ENCODE measurements at regions not wholly inside any gene's neighbourhood (a gene's known extent, or its start where the extent isn't known, plus 50 kb on each side); places are given as distances from the start of the nearest gene placed in this dataset.

DNA sequence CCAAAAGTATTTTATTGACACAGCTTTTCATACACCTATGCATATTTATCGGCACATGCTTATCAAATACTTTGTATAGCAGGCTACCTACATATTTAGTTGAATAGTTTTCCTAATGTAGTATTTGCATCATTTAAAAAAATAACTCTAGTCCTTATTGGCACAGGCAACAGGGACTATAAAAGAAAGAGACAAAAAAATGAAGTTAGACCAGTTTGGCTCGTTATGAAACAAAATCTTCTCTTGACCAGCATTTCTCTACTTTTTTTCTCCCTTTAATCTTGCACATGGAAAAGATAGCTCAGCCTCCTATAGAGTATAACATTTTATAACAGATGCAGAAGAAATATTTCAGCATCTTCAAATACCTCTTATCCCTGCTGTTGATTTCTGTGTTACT is 794.8 kb upstream of the MIR17HG start:
- intact Hi-C loops (cut with DNase I), result no loop called here
- TF ChIP-seq POLR2A (IDR thresholded peaks at IDR 0.05) (no peak), POLR2AphosphoS5 (IDR thresholded peaks at IDR 0.05; ENCODE audit: insufficient read depth in 1 of 2, low read depth in 1 of 2) (no peak)
- TF ChIP-seq, protein P1, sequence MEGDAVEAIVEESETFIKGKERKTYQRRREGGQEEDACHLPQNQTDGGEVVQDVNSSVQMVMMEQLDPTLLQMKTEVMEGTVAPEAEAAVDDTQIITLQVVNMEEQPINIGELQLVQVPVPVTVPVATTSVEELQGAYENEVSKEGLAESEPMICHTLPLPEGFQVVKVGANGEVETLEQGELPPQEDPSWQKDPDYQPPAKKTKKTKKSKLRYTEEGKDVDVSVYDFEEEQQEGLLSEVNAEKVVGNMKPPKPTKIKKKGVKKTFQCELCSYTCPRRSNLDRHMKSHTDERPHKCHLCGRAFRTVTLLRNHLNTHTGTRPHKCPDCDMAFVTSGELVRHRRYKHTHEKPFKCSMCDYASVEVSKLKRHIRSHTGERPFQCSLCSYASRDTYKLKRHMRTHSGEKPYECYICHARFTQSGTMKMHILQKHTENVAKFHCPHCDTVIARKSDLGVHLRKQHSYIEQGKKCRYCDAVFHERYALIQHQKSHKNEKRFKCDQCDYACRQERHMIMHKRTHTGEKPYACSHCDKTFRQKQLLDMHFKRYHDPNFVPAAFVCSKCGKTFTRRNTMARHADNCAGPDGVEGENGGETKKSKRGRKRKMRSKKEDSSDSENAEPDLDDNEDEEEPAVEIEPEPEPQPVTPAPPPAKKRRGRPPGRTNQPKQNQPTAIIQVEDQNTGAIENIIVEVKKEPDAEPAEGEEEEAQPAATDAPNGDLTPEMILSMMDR (IDR thresholded peaks at IDR 0.05), result no peak
- H3K4me3 ChIP-seq, result no peak overlapping the region

DNA sequence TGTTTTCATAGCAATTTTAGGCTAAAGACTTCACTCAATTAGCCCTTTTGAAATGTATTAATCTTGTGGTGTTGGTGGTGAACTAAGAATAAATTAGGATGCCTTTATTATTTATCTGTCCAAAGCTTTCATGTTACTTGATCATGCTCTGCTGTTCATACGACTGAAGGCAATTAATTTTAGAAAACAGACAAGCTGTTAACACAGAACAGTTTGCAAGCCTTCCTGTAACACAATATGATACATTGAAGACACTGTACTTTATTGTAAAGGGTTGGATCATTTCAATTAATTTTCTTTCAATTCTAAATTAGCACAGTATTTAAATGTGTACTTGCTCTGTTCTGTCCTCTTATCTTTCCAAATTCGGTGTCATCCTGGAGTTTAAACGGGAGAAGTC is 794.3 kb upstream of the MIR17HG start:
- TF ChIP-seq POLR2AphosphoS5 (IDR thresholded peaks at IDR 0.05; ENCODE audit: insufficient read depth in 1 of 2, low read depth in 1 of 2) (no peak), POLR2A (IDR thresholded peaks at IDR 0.05) (no peak)
- TF ChIP-seq, protein P1 (IDR thresholded peaks at IDR 0.05), result no peak
- Histone ChIP-seq H3K27me3 (no peaks in the 10 kb centered on the region), H3K27ac (no peak overlapping the region), H3K4me1 (no peaks in the 10 kb centered on the region), H3K4me3 (no peak overlapping the region), H3K9me3 (no peaks in the 10 kb centered on the region), H3K36me3 (no peaks in the 10 kb centered on the region)
- intact Hi-C loops (cut with DNase I), result no loop called here
- DNase-seq (ENCODE audit: extremely low spot score in 2 of 2), result no peak

More for the DNA sequence above, 794.8 kb upstream of the MIR17HG start:
- no peak overlapping the region for H3K27ac ChIP-seq
- no peaks in the 10 kb centered on the region for H3K9me3 ChIP-seq
- no peaks in the 10 kb centered on the region for H3K36me3 ChIP-seq
- no peaks in the 10 kb centered on the region for H3K4me1 ChIP-seq
- DNase-seq (ENCODE audit: extremely low spot score in 2 of 2), result no peak
- H3K27me3 ChIP-seq, result no peaks in the 10 kb centered on the region

DNA sequence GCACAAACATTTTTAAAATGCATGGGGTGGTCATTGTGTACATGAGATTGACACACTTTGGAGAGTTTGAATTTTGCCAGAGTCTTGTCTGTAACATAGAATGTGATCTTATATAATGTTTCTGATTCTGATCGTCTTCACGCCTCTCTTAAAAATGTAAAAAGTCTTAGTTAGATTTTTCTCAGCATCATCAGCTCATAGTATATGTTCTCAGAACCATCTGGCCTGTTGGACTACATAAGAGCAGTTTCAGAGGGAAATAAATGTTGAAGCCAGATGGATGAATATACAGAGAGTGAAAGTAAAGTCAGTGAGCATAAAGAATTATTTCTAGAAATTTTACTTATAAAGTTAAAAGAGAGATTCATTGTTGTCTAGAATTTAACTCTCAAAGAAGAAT is 789.9 kb upstream of the MIR17HG start:
- no peak for TF ChIP-seq POLR2A (IDR thresholded peaks at IDR 0.05)

DNA sequence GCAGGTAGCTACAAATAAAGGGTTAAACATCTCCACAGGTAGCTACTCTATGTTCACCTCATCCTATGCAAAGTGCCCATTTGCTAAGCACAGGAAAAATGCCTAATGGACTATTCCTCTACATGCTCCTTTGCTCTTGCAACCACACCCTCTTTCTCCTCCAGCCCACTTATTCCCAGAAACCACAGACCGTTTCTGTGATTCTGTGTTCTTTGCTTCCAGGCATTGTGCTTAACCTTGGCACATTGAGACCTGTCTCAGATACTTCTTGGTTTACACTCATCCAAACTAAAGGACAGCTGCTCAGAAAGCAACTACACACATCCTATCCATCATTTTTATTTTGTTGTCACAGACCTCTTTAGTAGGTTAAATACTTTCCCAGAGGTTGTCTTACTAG is 785.0 kb upstream of the MIR17HG start:
- Histone ChIP-seq H3K4me3 (no peak overlapping the region), H3K27me3 (no peaks in the 10 kb centered on the region), H3K4me1 (no peaks in the 10 kb centered on the region), H3K27ac (no peak overlapping the region), H3K9me3 (no peaks in the 10 kb centered on the region), H3K36me3 (no peaks in the 10 kb centered on the region)
- DNase-seq (ENCODE audit: extremely low spot score in 2 of 2), result no peak
- intact Hi-C loops (cut with DNase I), result no loop called here
- TF ChIP-seq POLR2AphosphoS5 (IDR thresholded peaks at IDR 0.05; ENCODE audit: insufficient read depth in 1 of 2, low read depth in 1 of 2) (no peak), POLR2A (IDR thresholded peaks at IDR 0.05) (no peak)
- TF ChIP-seq, protein P1 (IDR thresholded peaks at IDR 0.05), result no peak

More for the DNA sequence above, 789.9 kb upstream of the MIR17HG start:
- no peaks in the 10 kb centered on the region for H3K27me3 ChIP-seq
- intact Hi-C loops (cut with DNase I), result no loop called here
- no peak overlapping the region for H3K4me3 ChIP-seq
- H3K4me1 ChIP-seq, result no peaks in the 10 kb centered on the region
- no peak for DNase-seq (ENCODE audit: extremely low spot score in 2 of 2)
- H3K27ac ChIP-seq, result no peak overlapping the region
- no peaks in the 10 kb centered on the region for H3K36me3 ChIP-seq
- no peaks in the 10 kb centered on the region for H3K9me3 ChIP-seq

DNA sequence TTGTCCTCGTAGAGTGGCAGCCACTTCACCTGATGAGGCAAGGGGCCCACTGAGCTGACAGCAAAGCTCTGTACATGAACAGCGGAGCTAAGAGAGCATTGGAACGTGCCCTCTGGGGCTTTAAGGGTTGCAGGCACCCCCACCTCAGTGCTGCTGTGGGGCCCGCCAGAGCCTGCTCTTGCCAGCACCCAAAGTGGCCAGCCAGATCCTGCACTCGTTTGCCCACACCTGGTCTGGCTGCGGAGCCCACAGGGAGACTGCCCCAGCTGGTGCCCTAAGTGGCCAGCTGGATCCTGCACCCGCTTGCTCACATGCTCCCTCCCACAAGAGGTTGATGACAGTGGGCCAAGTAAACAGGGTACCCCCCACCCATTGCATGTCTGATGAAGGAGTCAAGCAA is 783.4 kb upstream of the MIR17HG start:
- Histone ChIP-seq H3K9me3 (no peaks in the 10 kb centered on the region), H3K36me3 (no peaks in the 10 kb centered on the region), H3K27ac (no peak overlapping the region), H3K4me1 (no peaks in the 10 kb centered on the region), H3K4me3 (no peak overlapping the region), H3K27me3 (no peaks in the 10 kb centered on the region)
- no peak for TF ChIP-seq POLR2AphosphoS5 (IDR thresholded peaks at IDR 0.05; ENCODE audit: insufficient read depth in 1 of 2, low read depth in 1 of 2)
- TF ChIP-seq POLR2A (IDR thresholded peaks at IDR 0.05), result no peak
- TF ChIP-seq, protein P1 (IDR thresholded peaks at IDR 0.05), result no peak
- no peak for DNase-seq (ENCODE audit: extremely low spot score in 2 of 2)
- intact Hi-C loops (cut with DNase I), result no loop called here

DNA sequence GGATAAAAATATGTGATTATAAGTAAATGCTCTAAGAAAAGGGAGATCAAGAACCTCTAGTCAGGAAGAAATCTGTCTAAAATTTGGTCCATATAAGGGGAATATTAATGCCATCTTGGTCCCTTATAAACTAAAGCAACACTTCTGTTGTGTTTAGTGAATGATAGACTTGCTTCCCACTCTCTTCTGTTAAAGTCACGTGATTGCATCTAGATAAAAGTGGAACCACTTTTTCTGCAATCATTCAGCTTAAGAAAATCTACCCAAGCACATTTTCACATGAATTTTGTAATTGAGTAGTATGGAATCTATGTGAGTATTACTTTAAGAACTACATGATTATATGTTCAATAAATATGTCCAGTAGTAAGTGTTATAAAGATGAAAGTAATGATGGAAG is 782.9 kb upstream of the MIR17HG start:
- H3K4me3 ChIP-seq, result no peak overlapping the region
- H3K4me1 ChIP-seq, result no peaks in the 10 kb centered on the region
- no peaks in the 10 kb centered on the region for H3K9me3 ChIP-seq
- no peak for TF ChIP-seq POLR2A (IDR thresholded peaks at IDR 0.05)
- TF ChIP-seq, protein P1 (IDR thresholded peaks at IDR 0.05), result no peak
- TF ChIP-seq POLR2AphosphoS5 (IDR thresholded peaks at IDR 0.05; ENCODE audit: insufficient read depth in 1 of 2, low read depth in 1 of 2), result no peak
- H3K36me3 ChIP-seq, result no peaks in the 10 kb centered on the region
- no peak overlapping the region for H3K27ac ChIP-seq
- DNase-seq (ENCODE audit: extremely low spot score in 2 of 2), result no peak
- intact Hi-C loops (cut with DNase I), result no loop called here
- no peaks in the 10 kb centered on the region for H3K27me3 ChIP-seq

Data from vagina (tissue), 2 donors.